Adrenal gland (tissue), 5 donors: ENCODE measurements at regions not wholly inside any gene's neighbourhood (a gene's known extent, or its start where the extent isn't known, plus 50 kb on each side); places are given as distances from the start of the nearest gene placed in this dataset.

Experiments
- CTCF ChIP-seq, 6 experiments: fragments of 450-650 bp in 4 of 6; fragments of 200-600 bp in 2 of 6; sonication (generic) in 1 of 6; IDR thresholded peaks; 1 replicate in 5 of 6; 2 replicates in 1 of 6; pipeline versions ENCODE4 v1.5.1 to v1.8.0; 2016 to 2021; ENCODE audit warnings: antibody characterized with exemption in 6 of 6, mild to moderate bottlenecking in 2 of 6, moderate library complexity in 1 of 6
- POLR2A ChIP-seq, 2 donors: fragments of 450-650 bp; IDR thresholded peaks; one replicate each; pipeline ENCODE4 v1.6.1; 2017; ENCODE audit warnings: antibody characterized with exemption in 2 of 2, mild to moderate bottlenecking in 2 of 2, moderate library complexity in 1 of 2
- donor health status: DM: no; HTN: no; CAD: no.

- TF ChIP-seq POLR2A (IDR thresholded peaks at IDR 0.05) (no peak), CTCF (IDR thresholded peaks at IDR 0.05) (no peak)
Observed at GRCh38 chr2:34030273-34030672, 431.2 kb upstream of the FAM98A start.
